Spleen (tissue), 11 donors: ENCODE measurements at regions not wholly inside any gene's neighbourhood (a gene's known extent, or its start where the extent isn't known, plus 50 kb on each side); places are given as distances from the start of the nearest gene placed in this dataset.

Experiments
- DNase-seq: peaks from one replicate; pipeline ENCODE4 v3.0.0-alpha.2; 2020
- H3K27ac ChIP-seq, 8 donors: fragments of 200-600 bp; sonication (generic) in 7 of 8; 1 replicate in 4 of 8; 2 replicates in 4 of 8; pipeline versions ENCODE4 v1.5.0 to v1.8.0; 2016 to 2021; ENCODE audit warnings: inconsistent platforms in 4 of 8, mild to moderate bottlenecking in 4 of 8, moderate library complexity in 1 of 8
- H3K27me3 ChIP-seq, 7 donors: fragments of 200-600 bp; sonication (generic) in 6 of 7; replicated peaks in 1 of 7; 1 replicate in 4 of 7; 2 replicates in 3 of 7; pipeline versions ENCODE4 v1.5.0 to v1.8.0; 2016 to 2021; ENCODE audit warnings: inconsistent platforms in 3 of 7, mild to moderate bottlenecking in 1 of 7
- H3K36me3 ChIP-seq, 6 donors: fragments of 200-600 bp; sonication (generic) in 5 of 6; 1 replicate in 4 of 6; 2 replicates in 2 of 6; pipeline versions ENCODE4 v1.5.0 to v1.8.0; 2016 to 2021; ENCODE audit warnings: inconsistent platforms in 2 of 6
- H3K4me1 ChIP-seq, 6 donors: fragments of 200-600 bp; sonication (generic) in 5 of 6; 1 replicate in 3 of 6; 2 replicates in 3 of 6; pipeline versions ENCODE4 v1.5.0 to v1.8.0; 2016 to 2021; ENCODE audit warnings: inconsistent platforms in 3 of 6
- H3K4me3 ChIP-seq, 8 donors: fragments of 200-600 bp; sonication (generic) in 7 of 8; 1 replicate in 4 of 8; 2 replicates in 4 of 8; pipeline versions ENCODE4 v1.5.0 to v1.8.0; 2016 to 2021; ENCODE audit warnings: inconsistent platforms in 4 of 8, mild to moderate bottlenecking in 4 of 8, moderate library complexity in 2 of 8
- H3K9me3 ChIP-seq, 8 donors: fragments of 200-600 bp; sonication (generic) in 7 of 8; 1 replicate in 4 of 8; 2 replicates in 4 of 8; pipeline versions ENCODE4 v1.5.0 to v1.8.0; 2016 to 2021; ENCODE audit warnings: inconsistent platforms in 4 of 8
- POLR2A ChIP-seq, 3 donors: fragments of 450-650 bp; IDR thresholded peaks; one replicate each; pipeline ENCODE4 v1.5.1; 2017; ENCODE audit warnings: antibody characterized with exemption in 3 of 3, mild to moderate bottlenecking in 1 of 3
- POLR2AphosphoS5 ChIP-seq, 3 donors: sonication (generic); formaldehyde crosslinking; IDR thresholded peaks; one replicate each; pipeline ENCODE4 v1.5.1; 2017; ENCODE audit warnings: antibody characterized with exemption in 3 of 3
- WGBS, 5 donors: extraction: QIAGEN DNeasy Blood & Tissue Kit in 3 of 5; methylation state at CpG; one replicate each; pipeline versions ENCODE4 v1.1.5 to v1.1.7; 2013 to 2018; 5-methylcytosine and 5-hydroxymethylcytosine counted together
- intact Hi-C: fragments of 100-400 bp; cut with DNase I; formaldehyde crosslinking; loops from one replicate; pipeline ENCODE4 v1.15.0; 2023; ENCODE audit warnings: low total_unique reads
- TF ChIP-seq, protein P1 (sequence below), 11 experiments: fragments of 200-600 bp in 7 of 11; fragments of 450-650 bp in 4 of 11; sonication (generic) in 4 of 11; IDR thresholded peaks in 8 of 11; conservative IDR thresholded peaks in 3 of 11; 1 replicate in 7 of 11; 2 replicates in 4 of 11; pipeline versions ENCODE4 v1.4.0 to v1.8.0; 2016 to 2021; ENCODE audit warnings: antibody characterized with exemption in 11 of 11, inconsistent platforms in 4 of 11, mild to moderate bottlenecking in 1 of 11
- donor health status: healthy with polysubstance abuse.
- donor health status: DM: no; HTN: no; CAD: no; lungs with moderate emphysema.
- donor health status: DM: no; HTN: no; CAD: no.
- donor health status: Bipolar disorder and iron deficiency.
- donor health status: healthy.
- donor health status: DM: no; HTN: no; CAD: no.
- donor health status: DM: yes; HTN: yes; CAD: no.

DNA sequence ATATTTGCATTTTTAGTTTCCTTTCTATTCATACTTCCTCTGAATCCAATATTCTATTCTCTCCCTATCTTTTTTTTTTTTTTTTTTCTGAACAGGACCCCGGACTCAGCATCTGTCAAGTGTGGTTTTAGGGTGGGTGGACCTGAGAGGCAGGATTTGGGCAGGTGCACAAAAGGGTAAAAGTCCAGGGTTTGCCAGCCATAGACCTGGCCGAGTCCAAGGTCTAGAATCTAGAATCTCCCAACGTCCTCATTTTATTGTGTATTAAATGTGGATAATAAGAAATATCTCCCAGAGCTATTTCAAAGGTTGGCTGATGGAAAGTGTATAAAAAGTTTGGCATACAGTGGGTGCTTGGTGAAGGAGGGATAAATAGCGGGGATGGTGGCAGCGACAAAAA lies 273.3 kb upstream of the MAF start:
- Histone ChIP-seq H3K36me3 (no peaks in the 10 kb centered on the region), H3K27me3 (peaks cover 0 to 4% (median 0%) of the 10 kb centered on the region in 7 donors), H3K9me3 (no peaks in the 10 kb centered on the region), H3K4me3 (no peak overlapping the region), H3K27ac (no peak overlapping the region), H3K4me1 (no peaks in the 10 kb centered on the region)
- no peak for DNase-seq
- 81 to 90% (median 88%) methylated on average over 5 of the region's 5 CpGs for WGBS, 5 donors
- intact Hi-C loops, result no loop called here
- TF ChIP-seq, protein P1, sequence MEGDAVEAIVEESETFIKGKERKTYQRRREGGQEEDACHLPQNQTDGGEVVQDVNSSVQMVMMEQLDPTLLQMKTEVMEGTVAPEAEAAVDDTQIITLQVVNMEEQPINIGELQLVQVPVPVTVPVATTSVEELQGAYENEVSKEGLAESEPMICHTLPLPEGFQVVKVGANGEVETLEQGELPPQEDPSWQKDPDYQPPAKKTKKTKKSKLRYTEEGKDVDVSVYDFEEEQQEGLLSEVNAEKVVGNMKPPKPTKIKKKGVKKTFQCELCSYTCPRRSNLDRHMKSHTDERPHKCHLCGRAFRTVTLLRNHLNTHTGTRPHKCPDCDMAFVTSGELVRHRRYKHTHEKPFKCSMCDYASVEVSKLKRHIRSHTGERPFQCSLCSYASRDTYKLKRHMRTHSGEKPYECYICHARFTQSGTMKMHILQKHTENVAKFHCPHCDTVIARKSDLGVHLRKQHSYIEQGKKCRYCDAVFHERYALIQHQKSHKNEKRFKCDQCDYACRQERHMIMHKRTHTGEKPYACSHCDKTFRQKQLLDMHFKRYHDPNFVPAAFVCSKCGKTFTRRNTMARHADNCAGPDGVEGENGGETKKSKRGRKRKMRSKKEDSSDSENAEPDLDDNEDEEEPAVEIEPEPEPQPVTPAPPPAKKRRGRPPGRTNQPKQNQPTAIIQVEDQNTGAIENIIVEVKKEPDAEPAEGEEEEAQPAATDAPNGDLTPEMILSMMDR (IDR thresholded peaks at IDR 0.05 in 8 of 11, conservative IDR thresholded peaks at IDR 0.05 in 3 of 11), result no peak
- no peak for TF ChIP-seq POLR2A (IDR thresholded peaks at IDR 0.05)
- TF ChIP-seq POLR2AphosphoS5 (IDR thresholded peaks at IDR 0.05), result no peak

- 82 to 94% (median 88%) methylated on average over 6 of the region's 6 CpGs for WGBS, 5 donors
Observed at GRCh38 chr16:79871906-79872305, 271.4 kb upstream of the MAF start.

GRCh38 chr16:79870016-79870886 lies 269.7 kb upstream of the MAF start:
- Histone ChIP-seq H3K9me3 (no peaks in the 10 kb centered on the region), H3K4me1 (no peaks in the 10 kb centered on the region), H3K27ac (no peak overlapping the region), H3K27me3 (peaks cover 0 to 4% (median 0%) of the 10 kb centered on the region in 7 donors), H3K4me3 (no peak overlapping the region), H3K36me3 (no peaks in the 10 kb centered on the region)
- 92 to 97% (median 94%) methylated on average over 16 of the region's 16 CpGs for WGBS, 5 donors
- intact Hi-C loops, result no loop called here
- no peak for DNase-seq
- TF ChIP-seq, protein P1 (IDR thresholded peaks at IDR 0.05 in 8 of 11, conservative IDR thresholded peaks at IDR 0.05 in 3 of 11), result no peak
- TF ChIP-seq POLR2A (IDR thresholded peaks at IDR 0.05) (no peak), POLR2AphosphoS5 (IDR thresholded peaks at IDR 0.05) (no peak)

More at GRCh38 chr16:79871906-79872305, 271.4 kb upstream of the MAF start:
- no peaks in the 10 kb centered on the region for H3K4me1 ChIP-seq
- H3K4me3 ChIP-seq, result no peak overlapping the region
- H3K9me3 ChIP-seq, result no peaks in the 10 kb centered on the region
- H3K36me3 ChIP-seq, result no peaks in the 10 kb centered on the region
- peaks cover 0 to 4% (median 0%) of the 10 kb centered on the region in 7 donors for H3K27me3 ChIP-seq
- intact Hi-C loops, result no loop called here
- DNase-seq, result no peak
- H3K27ac ChIP-seq, result no peak overlapping the region
- TF ChIP-seq POLR2A (IDR thresholded peaks at IDR 0.05) (no peak), POLR2AphosphoS5 (IDR thresholded peaks at IDR 0.05) (no peak)
- TF ChIP-seq, protein P1 (IDR thresholded peaks at IDR 0.05 in 8 of 11, conservative IDR thresholded peaks at IDR 0.05 in 3 of 11), result no peak

DNA sequence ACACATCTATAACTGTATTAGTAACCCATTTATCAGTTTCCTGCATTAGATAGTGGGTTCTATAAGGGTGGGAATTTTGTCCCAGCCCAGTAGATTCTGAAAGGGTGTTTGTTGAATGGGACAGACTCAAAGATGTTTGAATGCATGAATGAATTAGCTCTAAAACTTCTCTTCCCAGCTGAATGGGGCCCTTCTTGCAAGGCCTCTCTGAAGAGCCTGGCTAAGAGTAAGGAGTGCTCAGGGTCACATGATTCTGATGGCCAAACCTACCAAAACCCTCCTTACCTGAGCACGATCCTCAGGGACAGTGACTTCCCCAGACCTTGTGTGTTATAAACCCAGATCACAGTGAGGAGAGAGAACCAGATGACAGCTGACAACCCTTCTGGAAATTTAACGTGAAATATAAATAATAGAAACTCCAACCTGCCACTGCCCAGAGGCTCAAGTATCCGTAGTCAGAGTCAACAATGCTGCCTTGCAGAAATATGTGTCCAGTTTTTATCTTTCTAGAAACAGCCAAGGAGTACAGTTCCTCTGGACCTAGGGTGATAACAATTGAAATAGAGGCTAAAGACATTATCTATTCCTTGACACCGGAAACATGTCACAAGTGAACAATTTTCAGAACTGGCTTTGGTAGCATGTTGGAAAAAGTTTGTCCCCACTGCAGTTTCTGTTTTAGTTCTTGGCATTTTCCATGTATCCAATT lies 268.9 kb upstream of the MAF start:
- H3K4me1 ChIP-seq, result no peaks in the 10 kb centered on the region
- intact Hi-C loops, result no loop called here

More for the DNA sequence above, 268.9 kb upstream of the MAF start:
- no peaks in the 10 kb centered on the region for H3K36me3 ChIP-seq
- H3K9me3 ChIP-seq, result no peaks in the 10 kb centered on the region
- peaks cover 0 to 4% (median 0%) of the 10 kb centered on the region in 7 donors for H3K27me3 ChIP-seq
- H3K27ac ChIP-seq, result no peak overlapping the region
- TF ChIP-seq POLR2AphosphoS5 (IDR thresholded peaks at IDR 0.05) (no peak), POLR2A (IDR thresholded peaks at IDR 0.05) (no peak)
- TF ChIP-seq, protein P1 (IDR thresholded peaks at IDR 0.05 in 8 of 11, conservative IDR thresholded peaks at IDR 0.05 in 3 of 11), result no peak
- H3K4me3 ChIP-seq, result no peak overlapping the region
- no peak for DNase-seq
- WGBS, 5 donors, result 88 to 94% (median 91%) methylated on average over 4 of the region's 4 CpGs
